Hematopoietic multipotent progenitor cell treated with erythropoietin and hydrocortisone succinate and interleukin-3 and kit ligand, for 17 days (in vitro differentiated cells): ENCODE measurements at regions not wholly inside any gene's neighbourhood (a gene's known extent, or its start where the extent isn't known, plus 50 kb on each side); places are given as distances from the start of the nearest gene placed in this dataset.
"Not testable (repeated sequence)": the region's sequence is repeated elsewhere in the genome, so short reads cannot be mapped to it uniquely, and the experiment has no call there.

Experiments
- DNase-seq: peaks from one replicate; pipeline ENCODE4 v3.0.0-alpha.2; 2015; ENCODE audit warnings: low spot score

GRCh38 chrX:19172741-19173140, 50.5 kb upstream of the ADGRG2 start:
- no peak for DNase-seq

- DNase-seq = no peak
These were observed 52.2 kb upstream of the ADGRG2 start for GRCh38 chrX:19174401-19175025.

GRCh38 chrX:19176901-19177630, 54.8 kb upstream of the ADGRG2 start:
- no peak for DNase-seq

- DNase-seq = no peak
These were observed 55.5 kb upstream of the ADGRG2 start for GRCh38 chrX:19177721-19178120.

GRCh38 chrX:19178402-19178801, 56.1 kb upstream of the ADGRG2 start:
- no peak for DNase-seq

- DNase-seq = no peak
These were observed 57.1 kb upstream of the ADGRG2 start for GRCh38 chrX:19179389-19179788.

GRCh38 chrX:19181345-19181744, 59.1 kb upstream of the ADGRG2 start:
- no peak for DNase-seq

- no peak for DNase-seq
These were observed 60.5 kb upstream of the ADGRG2 start for GRCh38 chrX:19182785-19183184.

GRCh38 chrX:19183761-19184477, 61.7 kb upstream of the ADGRG2 start:
- DNase-seq = no peak

- no peak for DNase-seq
These were observed 66.3 kb upstream of the ADGRG2 start for GRCh38 chrX:19188566-19188965.

- no peak for DNase-seq
These were observed 68.6 kb upstream of the ADGRG2 start for GRCh38 chrX:19190902-19191301.

GRCh38 chrX:19193565-19193964, 71.3 kb upstream of the ADGRG2 start:
- no peak for DNase-seq

GRCh38 chrX:19194285-19195242, 72.3 kb upstream of the ADGRG2 start:
- DNase-seq = peak; percentile 12

- no peak for DNase-seq
These were observed 73.0 kb upstream of the ADGRG2 start for GRCh38 chrX:19195243-19195610.

- DNase-seq = no peak
These were observed 76.2 kb upstream of the ADGRG2 start for GRCh38 chrX:19198473-19198872.

- no peak for DNase-seq
These were observed 79.9 kb upstream of the ADGRG2 start for GRCh38 chrX:19202171-19202570.

GRCh38 chrX:19204636-19205035, 82.4 kb upstream of the ADGRG2 start:
- no peak for DNase-seq

- DNase-seq = no peak
These were observed 89.8 kb upstream of the ADGRG2 start for GRCh38 chrX:19212037-19212436.

GRCh38 chrX:19213610-19214152, 91.4 kb upstream of the ADGRG2 start:
- no peak for DNase-seq

GRCh38 chrX:19214311-19214710, 92.0 kb upstream of the ADGRG2 start:
- no peak for DNase-seq

- DNase-seq = no peak
These were observed 103.6 kb upstream of the ADGRG2 start for GRCh38 chrX:19225909-19226308.

GRCh38 chrX:19229896-19230295, 107.6 kb upstream of the ADGRG2 start:
- not testable (repeated sequence) for DNase-seq
